Esophagus squamous epithelium (tissue), 4 donors: ENCODE measurements at regions not wholly inside any gene's neighbourhood (a gene's known extent, or its start where the extent isn't known, plus 50 kb on each side); places are given as distances from the start of the nearest gene placed in this dataset.

Source experiments
- POLR2A ChIP-seq, 4 donors: fragments of 450-650 bp; IDR thresholded peaks; one replicate each; pipeline ENCODE4 v1.6.1; 2017; ENCODE audit warnings: antibody characterized with exemption in 4 of 4, mild to moderate bottlenecking in 4 of 4, moderate library complexity in 3 of 4
- TF ChIP-seq, protein P1 (sequence below), 6 experiments: fragments of 450-650 bp in 4 of 6; fragments of 200-600 bp in 2 of 6; sonication (generic) in 2 of 6; IDR thresholded peaks; one replicate each; pipeline ENCODE4 v1.5.1; 2016 to 2019; ENCODE audit warnings: antibody characterized with exemption in 6 of 6, mild to moderate bottlenecking in 4 of 6, moderate library complexity in 4 of 6

GRCh38 chr3:182519569-182519968, 273.7 kb upstream of the ATP11B start:
- TF ChIP-seq POLR2A (IDR thresholded peaks at IDR 0.05): no peak
- TF ChIP-seq, protein P1, sequence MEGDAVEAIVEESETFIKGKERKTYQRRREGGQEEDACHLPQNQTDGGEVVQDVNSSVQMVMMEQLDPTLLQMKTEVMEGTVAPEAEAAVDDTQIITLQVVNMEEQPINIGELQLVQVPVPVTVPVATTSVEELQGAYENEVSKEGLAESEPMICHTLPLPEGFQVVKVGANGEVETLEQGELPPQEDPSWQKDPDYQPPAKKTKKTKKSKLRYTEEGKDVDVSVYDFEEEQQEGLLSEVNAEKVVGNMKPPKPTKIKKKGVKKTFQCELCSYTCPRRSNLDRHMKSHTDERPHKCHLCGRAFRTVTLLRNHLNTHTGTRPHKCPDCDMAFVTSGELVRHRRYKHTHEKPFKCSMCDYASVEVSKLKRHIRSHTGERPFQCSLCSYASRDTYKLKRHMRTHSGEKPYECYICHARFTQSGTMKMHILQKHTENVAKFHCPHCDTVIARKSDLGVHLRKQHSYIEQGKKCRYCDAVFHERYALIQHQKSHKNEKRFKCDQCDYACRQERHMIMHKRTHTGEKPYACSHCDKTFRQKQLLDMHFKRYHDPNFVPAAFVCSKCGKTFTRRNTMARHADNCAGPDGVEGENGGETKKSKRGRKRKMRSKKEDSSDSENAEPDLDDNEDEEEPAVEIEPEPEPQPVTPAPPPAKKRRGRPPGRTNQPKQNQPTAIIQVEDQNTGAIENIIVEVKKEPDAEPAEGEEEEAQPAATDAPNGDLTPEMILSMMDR (IDR thresholded peaks at IDR 0.05): no peak
